Colonic mucosa (tissue), 4 donors: ENCODE measurements at regions not wholly inside any gene's neighbourhood (a gene's known extent, or its start where the extent isn't known, plus 50 kb on each side); places are given as distances from the start of the nearest gene placed in this dataset.

Experiments used
- DNase-seq: peaks from one replicate; pipeline ENCODE4 v3.0.0-alpha.2; 2020
- H3K27ac ChIP-seq: fragments of 200-600 bp; one replicate; pipeline ENCODE4 v1.8.0; 2021
- H3K27me3 ChIP-seq: fragments of 200-600 bp; one replicate; pipeline ENCODE4 v1.8.0; 2021
- H3K36me3 ChIP-seq: fragments of 200-600 bp; one replicate; pipeline ENCODE4 v1.8.0; 2021
- H3K4me1 ChIP-seq: fragments of 200-600 bp; one replicate; pipeline ENCODE4 v1.8.0; 2021; ENCODE audit warnings: mild to moderate bottlenecking
- H3K4me3 ChIP-seq: fragments of 200-600 bp; one replicate; pipeline ENCODE4 v1.8.0; 2021
- H3K9ac ChIP-seq, 2 donors: one replicate each; pipeline ENCODE4 v1.7.0; 2013; ENCODE audit warnings: control low read depth in 2 of 2, low read depth in 2 of 2, low read length in 2 of 2
- H3K9me3 ChIP-seq: fragments of 200-600 bp; one replicate; pipeline ENCODE4 v1.8.0; 2021
- CTCF ChIP-seq: fragments of 200-600 bp; IDR thresholded peaks from one replicate; pipeline ENCODE4 v1.8.0; 2022; ENCODE audit warnings: antibody characterized with exemption, mild to moderate bottlenecking
- intact Hi-C: fragments of 100-400 bp; cut with DNase I; formaldehyde crosslinking; loops from one replicate; pipeline ENCODE4 v1.14.1; 2022
- donor health status: healthy.
- donor health status: DM: no; HTN: no; CAD: no.
- donor health status: DM: no; HTN: no; CAD: no.

- no peak overlapping the region for H3K27ac ChIP-seq
- intact Hi-C loops: no loop called here
Measured at GRCh38 chr2:176687944-176688343, 418.7 kb downstream of the MTX2 start.

GRCh38 chr2:176689711-176690110 lies 420.5 kb downstream of the MTX2 start:
- Histone ChIP-seq H3K4me1 (no peaks in the 10 kb centered on the region), H3K36me3 (no peaks in the 10 kb centered on the region), H3K4me3 (no peak overlapping the region), H3K9me3 (no peaks in the 10 kb centered on the region), H3K9ac (no peak overlapping the region), H3K27me3 (no peaks in the 10 kb centered on the region), H3K27ac (no peak overlapping the region)
- TF ChIP-seq CTCF: no peak
- DNase-seq: no peak
- intact Hi-C loops: no loop called here

More at GRCh38 chr2:176687944-176688343, 418.7 kb downstream of the MTX2 start:
- TF ChIP-seq CTCF: no peak
- no peaks in the 10 kb centered on the region for H3K27me3 ChIP-seq
- no peaks in the 10 kb centered on the region for H3K9me3 ChIP-seq
- no peaks in the 10 kb centered on the region for H3K36me3 ChIP-seq
- DNase-seq: no peak
- no peak overlapping the region for H3K9ac ChIP-seq
- no peak overlapping the region for H3K4me3 ChIP-seq
- H3K4me1 ChIP-seq: no peaks in the 10 kb centered on the region

- no peaks in the 10 kb centered on the region for H3K9me3 ChIP-seq
- no peaks in the 10 kb centered on the region for H3K27me3 ChIP-seq
- no peaks in the 10 kb centered on the region for H3K4me1 ChIP-seq
- H3K4me3 ChIP-seq: no peak overlapping the region
- H3K36me3 ChIP-seq: no peaks in the 10 kb centered on the region
- no peak for TF ChIP-seq CTCF
- no peak overlapping the region for H3K27ac ChIP-seq
- intact Hi-C loops: no loop called here
- H3K9ac ChIP-seq: no peak overlapping the region
- DNase-seq: no peak
Measured at GRCh38 chr2:176691471-176691870, 422.2 kb downstream of the MTX2 start.

GRCh38 chr2:176692533-176692932 lies 423.3 kb downstream of the MTX2 start:
- no peak overlapping the region for H3K4me3 ChIP-seq
- intact Hi-C loops: no loop called here
- TF ChIP-seq CTCF: no peak
- H3K27me3 ChIP-seq: no peaks in the 10 kb centered on the region
- no peaks in the 10 kb centered on the region for H3K4me1 ChIP-seq
- H3K36me3 ChIP-seq: no peaks in the 10 kb centered on the region
- H3K9me3 ChIP-seq: no peaks in the 10 kb centered on the region
- H3K27ac ChIP-seq: no peak overlapping the region
- H3K9ac ChIP-seq: no peak overlapping the region
- DNase-seq: no peak

GRCh38 chr2:176699098-176699497 lies 429.9 kb downstream of the MTX2 start:
- no peak for DNase-seq
- Histone ChIP-seq H3K27ac (no peak overlapping the region), H3K4me3 (no peak overlapping the region), H3K36me3 (no peaks in the 10 kb centered on the region), H3K9ac (no peak overlapping the region), H3K9me3 (no peaks in the 10 kb centered on the region), H3K4me1 (no peaks in the 10 kb centered on the region), H3K27me3 (no peaks in the 10 kb centered on the region)
- intact Hi-C loops: no loop called here
- TF ChIP-seq CTCF: no peak

GRCh38 chr2:176699644-176700043 lies 430.4 kb downstream of the MTX2 start:
- no peaks in the 10 kb centered on the region for H3K27me3 ChIP-seq
- DNase-seq: no peak
- H3K4me3 ChIP-seq: no peak overlapping the region
- H3K9ac ChIP-seq: no peak overlapping the region
- no peaks in the 10 kb centered on the region for H3K9me3 ChIP-seq
- TF ChIP-seq CTCF: no peak
- H3K36me3 ChIP-seq: no peaks in the 10 kb centered on the region
- intact Hi-C loops: no loop called here
- H3K4me1 ChIP-seq: no peaks in the 10 kb centered on the region
- no peak overlapping the region for H3K27ac ChIP-seq
